Astrocyte (in vitro differentiated cells and primary cell): ENCODE measurements at regions not wholly inside any gene's neighbourhood (a gene's known extent, or its start where the extent isn't known, plus 50 kb on each side); places are given as distances from the start of the nearest gene placed in this dataset.

Experiments used
- DNase-seq: peaks from one replicate; pipeline ENCODE4 v3.0.0-alpha.2; 2010; ENCODE audit warnings: low read depth
- FAIRE-seq: peaks from 2 replicates; lab custom pipeline; 2011; peaks lifted over from hg19 to GRCh38; lab: Jason Lieb, UNC
- H2AFZ ChIP-seq: 2 replicates; pipeline ENCODE4 v1.6.0; 2012; ENCODE audit warnings: low read depth, low read length, inconsistent platforms
- H3K27ac ChIP-seq: 2 replicates; pipeline ENCODE4 v1.5.1; 2011; ENCODE audit warnings: low read depth, low read length, inconsistent platforms
- H3K27me3 ChIP-seq: 2 replicates; pipeline ENCODE4 v1.6.0; 2011; ENCODE audit warnings: low read length, inconsistent platforms; ENCODE audit not compliant: insufficient read depth
- H3K36me3 ChIP-seq: 2 replicates; pipeline ENCODE4 v1.5.1; 2011; ENCODE audit warnings: low read length, inconsistent platforms; ENCODE audit not compliant: insufficient read depth
- H3K4me1 ChIP-seq: 2 replicates; pipeline ENCODE4 v1.5.1; 2011; ENCODE audit warnings: low read length, inconsistent platforms; ENCODE audit not compliant: insufficient read depth
- H3K4me2 ChIP-seq: 2 replicates; pipeline ENCODE4 v1.6.0; 2012; ENCODE audit warnings: low read length, inconsistent platforms
- H3K4me3 ChIP-seq: 2 replicates; pipeline ENCODE4 v1.5.1; 2011; ENCODE audit warnings: low read depth, mild to moderate bottlenecking, low read length, inconsistent platforms; ENCODE audit not compliant: insufficient read depth
- H3K79me2 ChIP-seq: 2 replicates; pipeline ENCODE4 v1.6.0; 2012; ENCODE audit warnings: mild to moderate bottlenecking, low read length, inconsistent platforms; ENCODE audit not compliant: insufficient read depth
- H3K9ac ChIP-seq: 2 replicates; pipeline ENCODE4 v1.6.0; 2012; ENCODE audit warnings: mild to moderate bottlenecking, low read length, inconsistent platforms
- H3K9me3 ChIP-seq: 2 replicates; pipeline ENCODE4 v1.5.1; 2012; ENCODE audit warnings: low read depth, mild to moderate bottlenecking, low read length, inconsistent platforms; ENCODE audit not compliant: insufficient read depth
- H4K20me1 ChIP-seq: 2 replicates; pipeline ENCODE4 v1.6.0; 2012; ENCODE audit warnings: low read length, inconsistent platforms; ENCODE audit not compliant: insufficient read depth
- H3K27ac Mint-ChIP-seq: one replicate; pipeline ENCODE4 v1.8.0; 2021; ENCODE audit warnings: mild to moderate bottlenecking, mixed read lengths; ENCODE audit not compliant: unreplicated experiment
- H3K27me3 Mint-ChIP-seq: one replicate; pipeline ENCODE4 v1.8.0; 2021; ENCODE audit warnings: low read depth, mixed read lengths; ENCODE audit not compliant: unreplicated experiment
- H3K36me3 Mint-ChIP-seq: one replicate; pipeline ENCODE4 v1.8.0; 2021; ENCODE audit warnings: low read depth, mixed read lengths; ENCODE audit not compliant: unreplicated experiment
- H3K4me1 Mint-ChIP-seq: one replicate; pipeline ENCODE4 v1.8.0; 2021; ENCODE audit warnings: low read depth, mixed read lengths; ENCODE audit not compliant: unreplicated experiment
- H3K4me3 Mint-ChIP-seq: one replicate; pipeline ENCODE4 v1.8.0; 2021; ENCODE audit warnings: mild to moderate bottlenecking, moderate library complexity, mixed read lengths; ENCODE audit not compliant: unreplicated experiment
- H3K9me3 Mint-ChIP-seq: one replicate; pipeline ENCODE4 v1.8.0; 2021; ENCODE audit warnings: mild to moderate bottlenecking, mixed read lengths; ENCODE audit not compliant: unreplicated experiment
- EZH2 ChIP-seq: IDR thresholded peaks from 2 replicates; pipeline ENCODE4 v1.6.1; 2012; ENCODE audit warnings: mild to moderate bottlenecking, low read length, inconsistent platforms; ENCODE audit not compliant: insufficient read depth
- TF ChIP-seq, protein P1 (sequence below): IDR thresholded peaks from 2 replicates; pipeline ENCODE4 v1.5.1; 2011; ENCODE audit warnings: low read depth, mild to moderate bottlenecking, inconsistent platforms, low read length, moderate library complexity; ENCODE audit not compliant: insufficient read depth

DNA sequence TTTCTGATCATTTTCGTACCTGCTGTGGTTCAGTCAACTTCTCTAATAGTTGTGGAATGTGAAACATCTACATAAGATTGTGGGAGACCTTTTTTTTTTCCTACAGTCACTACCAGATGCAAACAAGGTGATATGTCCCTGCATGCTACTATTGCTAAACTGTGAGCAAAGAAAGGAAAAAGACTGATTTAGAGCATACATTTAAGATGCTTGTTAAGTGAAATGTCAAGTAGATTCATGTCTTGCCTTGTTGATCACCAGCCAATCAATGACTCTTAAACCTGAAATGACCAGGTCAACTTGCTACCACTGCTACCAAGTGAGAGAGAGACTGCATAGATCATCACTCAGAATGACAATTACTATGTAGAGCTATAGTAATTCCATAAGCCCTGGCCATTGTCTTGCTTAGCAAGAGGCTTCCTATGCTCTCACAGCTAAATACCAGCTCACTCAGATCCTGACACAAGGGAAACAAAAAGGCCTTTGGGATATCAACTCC, 84.3 kb upstream of the SKAP2 start:
- no peak overlapping the region for H3K4me3 ChIP-seq
- no peak overlapping the region for H2AFZ ChIP-seq
- peaks cover 5% of the 10 kb centered on the region for H3K4me1 Mint-ChIP-seq
- DNase-seq (no peak), FAIRE-seq (no peak)
- no peaks in the 10 kb centered on the region for H3K9me3 ChIP-seq
- H4K20me1 ChIP-seq = no peaks in the 10 kb centered on the region
- H3K4me3 Mint-ChIP-seq = no peak overlapping the region
- no peak overlapping the region for H3K4me2 ChIP-seq
- no peaks in the 10 kb centered on the region for H3K79me2 ChIP-seq
- H3K27me3 ChIP-seq = no peaks in the 10 kb centered on the region
- H3K9me3 Mint-ChIP-seq = no peaks in the 10 kb centered on the region
- H3K9ac ChIP-seq = no peak overlapping the region
- peak overlapping the region; percentile 10 for H3K27ac Mint-ChIP-seq
- H3K36me3 ChIP-seq = no peaks in the 10 kb centered on the region
- H3K27ac ChIP-seq = no peak overlapping the region
- no peaks in the 10 kb centered on the region for H3K27me3 Mint-ChIP-seq
- no peak for TF ChIP-seq EZH2
- TF ChIP-seq, protein P1, sequence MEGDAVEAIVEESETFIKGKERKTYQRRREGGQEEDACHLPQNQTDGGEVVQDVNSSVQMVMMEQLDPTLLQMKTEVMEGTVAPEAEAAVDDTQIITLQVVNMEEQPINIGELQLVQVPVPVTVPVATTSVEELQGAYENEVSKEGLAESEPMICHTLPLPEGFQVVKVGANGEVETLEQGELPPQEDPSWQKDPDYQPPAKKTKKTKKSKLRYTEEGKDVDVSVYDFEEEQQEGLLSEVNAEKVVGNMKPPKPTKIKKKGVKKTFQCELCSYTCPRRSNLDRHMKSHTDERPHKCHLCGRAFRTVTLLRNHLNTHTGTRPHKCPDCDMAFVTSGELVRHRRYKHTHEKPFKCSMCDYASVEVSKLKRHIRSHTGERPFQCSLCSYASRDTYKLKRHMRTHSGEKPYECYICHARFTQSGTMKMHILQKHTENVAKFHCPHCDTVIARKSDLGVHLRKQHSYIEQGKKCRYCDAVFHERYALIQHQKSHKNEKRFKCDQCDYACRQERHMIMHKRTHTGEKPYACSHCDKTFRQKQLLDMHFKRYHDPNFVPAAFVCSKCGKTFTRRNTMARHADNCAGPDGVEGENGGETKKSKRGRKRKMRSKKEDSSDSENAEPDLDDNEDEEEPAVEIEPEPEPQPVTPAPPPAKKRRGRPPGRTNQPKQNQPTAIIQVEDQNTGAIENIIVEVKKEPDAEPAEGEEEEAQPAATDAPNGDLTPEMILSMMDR = no peak
- H3K36me3 Mint-ChIP-seq = no peaks in the 10 kb centered on the region
- H3K4me1 ChIP-seq = no peaks in the 10 kb centered on the region

DNA sequence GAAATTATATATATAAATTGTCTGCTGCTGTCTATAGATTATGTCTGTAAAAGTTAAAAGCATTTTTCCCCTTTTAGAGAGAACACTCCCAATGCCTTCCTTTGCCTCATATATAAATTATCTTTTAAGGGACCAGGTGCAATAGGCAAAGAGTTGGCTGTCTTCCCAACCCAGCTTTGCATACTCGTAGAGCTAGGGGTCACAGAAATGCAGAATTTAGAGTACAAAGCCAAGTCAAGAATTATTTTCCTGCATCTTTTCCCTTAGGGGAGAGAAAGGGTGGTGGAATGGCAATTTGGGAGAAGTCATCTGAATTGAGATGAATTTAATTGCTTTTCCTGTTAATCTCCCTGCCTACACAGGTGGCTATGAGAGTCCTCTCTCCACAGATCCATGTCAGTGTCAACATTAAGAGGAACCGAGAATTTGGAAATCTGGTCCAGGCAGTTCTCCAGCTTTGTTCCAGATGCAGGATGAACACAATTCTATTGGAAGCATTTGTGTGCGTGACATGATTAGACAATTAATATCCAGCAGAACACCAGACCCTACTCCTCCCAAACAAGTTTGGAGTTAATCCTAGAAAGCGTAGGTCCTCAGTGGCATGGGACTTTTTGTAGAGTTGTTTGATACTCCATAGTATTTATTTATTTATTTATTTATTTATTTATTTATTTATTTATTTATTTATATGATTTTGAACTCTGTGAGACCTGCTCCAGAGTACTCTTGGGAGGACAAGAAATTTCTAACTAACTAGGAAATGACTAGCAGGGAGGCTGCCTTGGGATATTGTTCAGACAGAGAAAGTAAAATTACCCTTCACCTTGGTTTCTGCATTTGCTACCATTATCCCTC, 80.3 kb upstream of the SKAP2 start:
- TF ChIP-seq, protein P1 = no peak
- TF ChIP-seq EZH2 = no peak
- Histone ChIP-seq H3K27me3 (no peaks in the 10 kb centered on the region), H3K9me3 (no peaks in the 10 kb centered on the region), H4K20me1 (no peaks in the 10 kb centered on the region), H3K27ac (no peak overlapping the region), H3K9ac (no peak overlapping the region), H3K4me2 (no peak overlapping the region), H3K4me3 (no peak overlapping the region), H3K36me3 (no peaks in the 10 kb centered on the region), H2AFZ (no peak overlapping the region), H3K4me1 (no peaks in the 10 kb centered on the region), H3K79me2 (no peaks in the 10 kb centered on the region)
- Mint-ChIP-seq H3K4me1 (peaks cover 5% of the 10 kb centered on the region), H3K4me3 (no peak overlapping the region), H3K9me3 (no peaks in the 10 kb centered on the region), H3K27me3 (no peaks in the 10 kb centered on the region), H3K27ac (no peak overlapping the region), H3K36me3 (no peaks in the 10 kb centered on the region)
- DNase-seq (no peak), FAIRE-seq (no peak)
